GM19328 (cell line): ENCODE measurements at regions not wholly inside any gene's neighbourhood (a gene's known extent, or its start where the extent isn't known, plus 50 kb on each side); places are given as distances from the start of the nearest gene placed in this dataset.
"Not testable (repeated sequence)": the region's sequence is repeated elsewhere in the genome, so short reads cannot be mapped to it uniquely, and the experiment has no call there.

Experiments
- ATAC-seq: cut with Tn5 transposase; IDR thresholded peaks from one replicate; pipeline ENCODE4 v1.9.1; 2021; ENCODE audit warnings: mild to moderate bottlenecking, moderate library complexity; ENCODE audit not compliant: unreplicated experiment

- ATAC-seq: no peak
Observed at GRCh38 chr5:60517850-60518249, 182.1 kb downstream of the DEPDC1B start.

GRCh38 chr5:60517094-60517694 lies 182.8 kb downstream of the DEPDC1B start:
- ATAC-seq: no peak

GRCh38 chr5:60516688-60517087 lies 183.3 kb downstream of the DEPDC1B start:
- ATAC-seq: no peak

GRCh38 chr5:60514152-60514551 lies 185.8 kb downstream of the DEPDC1B start:
- ATAC-seq: no peak

- ATAC-seq: no peak
Observed at GRCh38 chr5:60512117-60512516, 187.8 kb downstream of the DEPDC1B start.

GRCh38 chr5:60510663-60511062 lies 189.3 kb downstream of the DEPDC1B start:
- ATAC-seq: no peak

GRCh38 chr5:60510049-60510448 lies 189.9 kb downstream of the DEPDC1B start:
- ATAC-seq: no peak

- ATAC-seq: no peak
Observed at GRCh38 chr5:60509519-60509918, 190.4 kb downstream of the DEPDC1B start.

- ATAC-seq: no peak
Observed at GRCh38 chr5:60507687-60508086, 192.3 kb downstream of the DEPDC1B start.

- ATAC-seq: no peak
Observed at GRCh38 chr5:60505373-60506171, 194.4 kb downstream of the DEPDC1B start.

- ATAC-seq: peak; percentile 83
Observed at GRCh38 chr5:60504342-60504741, 195.6 kb downstream of the DEPDC1B start.

- peak; percentile 56 for ATAC-seq
Observed at GRCh38 chr5:60503771-60504170, 196.2 kb downstream of the DEPDC1B start.

GRCh38 chr5:60497706-60498500 lies 202.1 kb downstream of the DEPDC1B start:
- no peak for ATAC-seq

- ATAC-seq: no peak
Observed at GRCh38 chr5:60495644-60496520, 204.1 kb downstream of the DEPDC1B start.

- ATAC-seq: no peak
Observed at GRCh38 chr5:60494635-60495034, 205.3 kb downstream of the DEPDC1B start.

- ATAC-seq: no peak
Observed at GRCh38 chr5:60494144-60494543, 205.8 kb downstream of the DEPDC1B start.

GRCh38 chr5:60493372-60493771 lies 206.6 kb downstream of the DEPDC1B start:
- ATAC-seq: no peak

GRCh38 chr5:60492958-60493357 lies 207.0 kb downstream of the DEPDC1B start:
- ATAC-seq: no peak

- ATAC-seq: not testable (repeated sequence)
Observed at GRCh38 chr5:60492358-60492757, 207.6 kb downstream of the DEPDC1B start.

- ATAC-seq: no peak
Observed at GRCh38 chr5:60490597-60491166, 209.3 kb downstream of the DEPDC1B start.
